ENCODE measurements at regions not wholly inside any gene's neighbourhood (a gene's known extent, or its start where the extent isn't known, plus 50 kb on each side); places are given as distances from the start of the nearest gene placed in this dataset.

- no peak for TF ChIP-seq FOSL2 (IDR thresholded peaks at IDR 0.05)
- TF ChIP-seq FOSL2 (CRISPR knock-in tag; IDR thresholded peaks at IDR 0.05), result no peak
- TF ChIP-seq KDM5A (IDR thresholded peaks at IDR 0.05), result no peak
- H3K4me3 ChIP-seq, result no peak overlapping the region
- CTCF ChIA-PET, result interaction anchor here (1.1 to 1.2 kb wide), 2 partner anchors 9 to 51 kb away, joined by 4 read pairs; no protein-coding TSS in a partner anchor
- ATAC-seq (no peak), FAIRE-seq (no peak), DNase-seq (ENCODE audit: low read depth in 1 of 2, low spot score in 1 of 2) (no peak)
- WGBS (ENCODE audit: missing lambda C conversion rate), result 76% methylated on average over 8 of the region's 8 CpGs
- POLR2A ChIA-PET, result no interaction called here
- no peak overlapping the region for H3K27ac ChIP-seq
- 0 out of 3 replicates have a peak, but pooled peaks cover under 1% of the 10 kb centered on the region for H3K9me3 ChIP-seq
- H3K4me1 ChIP-seq, result no peaks in the 10 kb centered on the region
- no peak overlapping the region for H3K4me2 ChIP-seq
Measured at GRCh38 chr11:35064114-35064800, 74.7 kb upstream of the CD44 start.

DNA sequence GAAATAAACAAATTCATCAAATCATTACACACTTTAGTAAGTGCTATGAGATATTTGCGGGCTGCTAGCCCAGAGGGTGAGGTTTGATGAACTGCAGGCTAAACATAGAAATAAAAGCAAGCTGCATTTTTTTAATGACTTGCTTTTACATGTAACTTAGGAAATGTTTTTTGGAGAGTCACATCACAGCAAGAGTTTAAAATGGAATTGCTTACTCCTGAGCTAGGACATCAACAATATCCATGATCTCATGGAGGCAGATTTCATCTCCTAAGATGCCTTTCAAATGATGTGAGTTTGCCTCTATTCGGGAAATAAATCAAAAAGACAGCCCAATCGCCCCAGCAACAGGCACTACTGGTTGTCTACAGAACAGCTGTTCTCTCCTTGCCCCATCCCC is 73.4 kb upstream of the CD44 start:
- Histone ChIP-seq H3K4me3 (no peak overlapping the region), H3K27ac (no peak overlapping the region), H3K4me2 (no peak overlapping the region), H3K9me3 (peaks cover 11% of the 10 kb centered on the region; the same call in 1 of the 3 replicates), H3K4me1 (no peaks in the 10 kb centered on the region)
- ChIA-PET CTCF (no interaction called here), POLR2A (no interaction called here)
- FAIRE-seq, result no peak
- DNase-seq (ENCODE audit: low read depth in 1 of 2, low spot score in 1 of 2), result no peak
- no peak for ATAC-seq
- WGBS (ENCODE audit: missing lambda C conversion rate), result 64% methylated on average over 3 of the region's 3 CpGs
- TF ChIP-seq ESRRA (IDR thresholded peaks at IDR 0.05; ENCODE audit: borderline replicate concordance, low read length) (no peak), EHF (CRISPR knock-in tag; IDR thresholded peaks at IDR 0.05) (no peak), HDAC2 (IDR thresholded peaks at IDR 0.05) (no peak), HEYL (CRISPR knock-in tag; IDR thresholded peaks at IDR 0.05) (no peak), MAFK (IDR thresholded peaks at IDR 0.05; ENCODE audit: partially characterized antibody) (no peak), ZFP36 (IDR thresholded peaks at IDR 0.05; ENCODE audit: borderline replicate concordance, partially characterized antibody) (no peak), ZNF302 (CRISPR knock-in tag; IDR thresholded peaks at IDR 0.05) (no peak), EP300 (IDR thresholded peaks at IDR 0.05) (no peak), RNF2 (IDR thresholded peaks at IDR 0.05; ENCODE audit: borderline replicate concordance, low read depth) (no peak), SREBF2 (IDR thresholded peaks at IDR 0.05) (no peak), CHD2 (IDR thresholded peaks at IDR 0.05; ENCODE audit: low read length, partially characterized antibody) (no peak), FOSB (CRISPR knock-in tag; IDR thresholded peaks at IDR 0.05) (no peak), FOSL2 (IDR thresholded peaks at IDR 0.05) (no peak), FOSL2 (CRISPR knock-in tag; IDR thresholded peaks at IDR 0.05) (no peak), CHD4 (IDR thresholded peaks at IDR 0.05; ENCODE audit: borderline replicate concordance) (no peak), PBX3 (IDR thresholded peaks at IDR 0.05) (no peak), HOXA7 (CRISPR knock-in tag; IDR thresholded peaks at IDR 0.05) (no peak), FOXS1 (CRISPR knock-in tag; IDR thresholded peaks at IDR 0.05) (no peak)
- TF ChIP-seq, protein P1, sequence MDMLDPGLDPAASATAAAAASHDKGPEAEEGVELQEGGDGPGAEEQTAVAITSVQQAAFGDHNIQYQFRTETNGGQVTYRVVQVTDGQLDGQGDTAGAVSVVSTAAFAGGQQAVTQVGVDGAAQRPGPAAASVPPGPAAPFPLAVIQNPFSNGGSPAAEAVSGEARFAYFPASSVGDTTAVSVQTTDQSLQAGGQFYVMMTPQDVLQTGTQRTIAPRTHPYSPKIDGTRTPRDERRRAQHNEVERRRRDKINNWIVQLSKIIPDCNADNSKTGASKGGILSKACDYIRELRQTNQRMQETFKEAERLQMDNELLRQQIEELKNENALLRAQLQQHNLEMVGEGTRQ (IDR thresholded peaks at IDR 0.05), result no peak

DNA sequence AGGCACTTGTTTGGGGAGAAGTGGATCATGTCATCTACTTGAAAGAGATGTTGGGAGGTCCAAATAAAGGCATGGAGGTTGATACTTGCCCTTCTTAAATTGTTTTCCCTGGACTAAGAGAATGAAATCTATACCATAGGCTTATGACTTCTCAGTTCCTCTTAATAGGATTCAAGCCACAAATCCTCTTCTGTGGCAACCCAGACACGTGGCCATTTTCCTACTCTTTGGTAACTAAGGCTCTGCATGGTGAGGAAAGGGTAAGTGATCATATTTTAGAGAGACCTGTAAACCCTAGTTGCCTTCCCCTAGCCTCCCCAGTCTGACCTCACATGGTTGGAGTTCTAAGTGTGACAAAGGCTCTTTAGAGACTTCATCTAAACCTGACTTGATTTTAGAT is 72.9 kb upstream of the CD44 start:
- Histone ChIP-seq H3K4me2 (no peak overlapping the region), H3K9me3 (peaks cover 15% of the 10 kb centered on the region; the same call in 1 of the 3 replicates), H3K4me1 (no peaks in the 10 kb centered on the region), H3K4me3 (no peak overlapping the region), H3K27ac (no peak overlapping the region)
- ChIA-PET POLR2A (no interaction called here), CTCF (no interaction called here)
- WGBS (ENCODE audit: missing lambda C conversion rate), result 33% methylated on average over 1 of the region's 1 CpG
- FAIRE-seq, result no peak
- ATAC-seq, result no peak
- no peak for DNase-seq (ENCODE audit: low read depth in 1 of 2, low spot score in 1 of 2)
- no peak for TF ChIP-seq ZC3H11A (IDR thresholded peaks at IDR 0.05)
- TF ChIP-seq CHD2 (IDR thresholded peaks at IDR 0.05; ENCODE audit: low read length, partially characterized antibody), result no peak
- no peak for TF ChIP-seq TFCP2L1 (CRISPR knock-in tag; IDR thresholded peaks at IDR 0.05)
- TF ChIP-seq RCOR1 (IDR thresholded peaks at IDR 0.05; ENCODE audit: low read depth, low read length), result no peak
- TF ChIP-seq ZNF302 (CRISPR knock-in tag; IDR thresholded peaks at IDR 0.05), result no peak
- no peak for TF ChIP-seq RFX5 (IDR thresholded peaks at IDR 0.05)
- TF ChIP-seq POLR2A (IDR thresholded peaks at IDR 0.05; ENCODE audit: low read length), result no peak
